Astrocyte of the cerebellum (primary cell): ENCODE measurements at regions not wholly inside any gene's neighbourhood (a gene's known extent, or its start where the extent isn't known, plus 50 kb on each side); places are given as distances from the start of the nearest gene placed in this dataset.

Experiments
- DNase-seq: peaks from one replicate; pipeline ENCODE4 v3.0.0-alpha.2; 2011; ENCODE audit warnings: low read depth
- H3K4me3 ChIP-seq: 2 replicates; pipeline ENCODE4 v1.5.1; 2011; ENCODE audit warnings: mild to moderate bottlenecking, low read depth, low read length, moderate library complexity
- in situ Hi-C: cut with HindIII; loops from 2 replicates; pipeline ENCODE4 v1.10.0; 2017; ENCODE audit warnings: low sequenced_read_pairs
- TF ChIP-seq, protein P1 (sequence below): IDR thresholded peaks from 2 replicates; pipeline ENCODE4 v1.5.1; 2012; ENCODE audit warnings: low read length, low read depth, moderate library complexity, mild to moderate bottlenecking; ENCODE audit errors: missing control alignments

- in situ Hi-C loops, result no loop called here
- DNase-seq, result no peak
- H3K4me3 ChIP-seq, result no peak overlapping the region
- TF ChIP-seq, protein P1, sequence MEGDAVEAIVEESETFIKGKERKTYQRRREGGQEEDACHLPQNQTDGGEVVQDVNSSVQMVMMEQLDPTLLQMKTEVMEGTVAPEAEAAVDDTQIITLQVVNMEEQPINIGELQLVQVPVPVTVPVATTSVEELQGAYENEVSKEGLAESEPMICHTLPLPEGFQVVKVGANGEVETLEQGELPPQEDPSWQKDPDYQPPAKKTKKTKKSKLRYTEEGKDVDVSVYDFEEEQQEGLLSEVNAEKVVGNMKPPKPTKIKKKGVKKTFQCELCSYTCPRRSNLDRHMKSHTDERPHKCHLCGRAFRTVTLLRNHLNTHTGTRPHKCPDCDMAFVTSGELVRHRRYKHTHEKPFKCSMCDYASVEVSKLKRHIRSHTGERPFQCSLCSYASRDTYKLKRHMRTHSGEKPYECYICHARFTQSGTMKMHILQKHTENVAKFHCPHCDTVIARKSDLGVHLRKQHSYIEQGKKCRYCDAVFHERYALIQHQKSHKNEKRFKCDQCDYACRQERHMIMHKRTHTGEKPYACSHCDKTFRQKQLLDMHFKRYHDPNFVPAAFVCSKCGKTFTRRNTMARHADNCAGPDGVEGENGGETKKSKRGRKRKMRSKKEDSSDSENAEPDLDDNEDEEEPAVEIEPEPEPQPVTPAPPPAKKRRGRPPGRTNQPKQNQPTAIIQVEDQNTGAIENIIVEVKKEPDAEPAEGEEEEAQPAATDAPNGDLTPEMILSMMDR, result no peak
Observed at GRCh38 chr1:4379451-4380175, 274.8 kb upstream of the AJAP1 start.

- H3K4me3 ChIP-seq, result no peak overlapping the region
- peak; percentile 11 for DNase-seq
- TF ChIP-seq, protein P1, result no peak
- in situ Hi-C loops, result no loop called here
Observed at GRCh38 chr1:4380564-4381168, 273.7 kb upstream of the AJAP1 start.

DNA sequence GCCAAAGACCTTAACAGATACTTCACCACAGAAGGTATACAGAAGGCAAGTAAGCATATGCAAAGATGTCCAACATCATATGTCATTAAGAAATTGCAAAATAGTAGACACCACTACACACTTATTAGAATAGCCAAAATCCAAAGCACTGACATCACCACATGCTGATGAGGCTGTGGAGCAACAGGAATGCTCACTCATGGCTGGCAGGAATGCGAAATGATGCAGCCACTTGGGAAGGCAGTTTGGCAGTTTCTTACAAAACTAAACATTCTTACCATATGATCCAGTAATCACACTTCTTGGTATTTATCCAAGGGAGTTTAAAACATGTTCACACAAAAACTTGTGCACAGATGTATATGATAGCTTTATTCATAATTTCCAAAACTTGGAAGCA, 261.2 kb upstream of the AJAP1 start:
- TF ChIP-seq, protein P1, result no peak
- H3K4me3 ChIP-seq, result no peak overlapping the region
- in situ Hi-C loops, result no loop called here
- DNase-seq, result no peak

DNA sequence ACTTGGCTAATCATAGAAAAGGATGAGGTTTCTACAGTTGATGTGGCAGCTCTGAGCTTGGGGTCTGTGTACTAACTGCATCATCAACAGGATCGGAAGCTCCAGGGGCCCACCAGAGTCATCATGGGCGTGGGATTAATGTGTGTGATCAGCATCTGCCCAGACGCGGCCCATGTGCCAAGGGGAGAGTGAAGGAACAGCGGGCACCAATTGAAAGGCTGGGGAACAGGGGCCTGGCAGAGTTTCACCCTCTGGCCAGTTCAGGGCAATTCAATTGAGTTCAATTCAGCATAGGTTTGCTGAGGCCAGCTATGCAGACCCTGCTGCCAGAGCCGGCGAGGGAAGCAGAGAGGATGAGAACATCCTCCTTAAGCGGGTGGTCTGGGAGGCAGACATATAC, 260.0 kb upstream of the AJAP1 start:
- DNase-seq, result no peak
- no peak overlapping the region for H3K4me3 ChIP-seq
- in situ Hi-C loops, result no loop called here
- TF ChIP-seq, protein P1, result no peak

DNA sequence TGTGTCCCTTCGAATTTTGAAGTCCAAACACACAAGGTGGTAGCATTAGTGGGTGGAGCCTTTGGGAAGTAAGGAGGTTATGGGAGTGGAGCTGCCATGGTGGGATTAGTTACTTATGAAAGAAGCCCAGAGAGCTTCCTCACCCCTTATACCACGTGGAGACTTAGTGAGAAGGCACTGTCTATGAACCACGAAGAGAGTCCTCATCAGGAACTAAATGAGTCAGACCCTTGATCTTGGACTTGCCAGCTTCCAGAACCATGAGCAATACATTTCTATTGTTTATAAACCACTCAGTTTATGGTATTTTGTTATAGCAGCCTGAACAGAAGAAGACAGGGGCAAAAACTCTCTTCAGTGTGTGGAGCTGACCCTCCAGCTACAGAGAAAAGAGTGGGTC, 259.3 kb upstream of the AJAP1 start:
- in situ Hi-C loops, result no loop called here
- no peak for DNase-seq
- H3K4me3 ChIP-seq, result no peak overlapping the region
- TF ChIP-seq, protein P1, result no peak

GRCh38 chr1:4395676-4396075, 258.7 kb upstream of the AJAP1 start:
- TF ChIP-seq, protein P1, result no peak
- no peak overlapping the region for H3K4me3 ChIP-seq
- in situ Hi-C loops, result no loop called here
- DNase-seq, result no peak
